Tibial nerve (tissue), 3 donors: ENCODE measurements at regions not wholly inside any gene's neighbourhood (a gene's known extent, or its start where the extent isn't known, plus 50 kb on each side); places are given as distances from the start of the nearest gene placed in this dataset.

Source experiments
- POLR2A ChIP-seq, 2 donors: fragments of 450-650 bp; IDR thresholded peaks; one replicate each; pipeline ENCODE4 v1.6.1; 2017; ENCODE audit warnings: antibody characterized with exemption in 2 of 2, mild to moderate bottlenecking in 2 of 2, moderate library complexity in 2 of 2
- TF ChIP-seq, protein P1 (sequence below), 5 experiments: fragments of 200-600 bp in 3 of 5; fragments of 450-650 bp in 2 of 5; sonication (generic) in 3 of 5; IDR thresholded peaks; one replicate each; pipeline ENCODE4 v1.5.1; 2016 to 2019; ENCODE audit warnings: antibody characterized with exemption in 5 of 5, mild to moderate bottlenecking in 3 of 5, moderate library complexity in 2 of 5

DNA sequence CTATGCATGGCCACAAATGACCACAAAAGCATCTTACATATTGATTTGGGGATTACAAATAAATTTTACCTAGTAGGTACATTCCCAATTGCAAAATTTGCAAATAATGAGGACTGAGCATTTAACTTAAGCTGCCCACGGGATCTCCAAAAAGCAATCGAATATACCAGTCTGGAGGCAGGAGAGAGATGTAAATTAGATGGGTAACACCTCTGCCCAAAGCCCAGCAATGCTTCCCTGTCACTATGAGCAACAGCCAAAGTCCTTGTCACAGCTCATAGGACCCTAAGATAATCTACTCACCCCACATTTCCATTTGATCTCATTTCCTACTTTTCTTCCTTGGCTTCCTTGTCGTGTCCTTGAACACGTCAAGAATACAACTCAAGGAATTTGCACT is 172.2 kb downstream of the SUCLG1 start:
- no peak for TF ChIP-seq POLR2A (IDR thresholded peaks at IDR 0.05)
- TF ChIP-seq, protein P1, sequence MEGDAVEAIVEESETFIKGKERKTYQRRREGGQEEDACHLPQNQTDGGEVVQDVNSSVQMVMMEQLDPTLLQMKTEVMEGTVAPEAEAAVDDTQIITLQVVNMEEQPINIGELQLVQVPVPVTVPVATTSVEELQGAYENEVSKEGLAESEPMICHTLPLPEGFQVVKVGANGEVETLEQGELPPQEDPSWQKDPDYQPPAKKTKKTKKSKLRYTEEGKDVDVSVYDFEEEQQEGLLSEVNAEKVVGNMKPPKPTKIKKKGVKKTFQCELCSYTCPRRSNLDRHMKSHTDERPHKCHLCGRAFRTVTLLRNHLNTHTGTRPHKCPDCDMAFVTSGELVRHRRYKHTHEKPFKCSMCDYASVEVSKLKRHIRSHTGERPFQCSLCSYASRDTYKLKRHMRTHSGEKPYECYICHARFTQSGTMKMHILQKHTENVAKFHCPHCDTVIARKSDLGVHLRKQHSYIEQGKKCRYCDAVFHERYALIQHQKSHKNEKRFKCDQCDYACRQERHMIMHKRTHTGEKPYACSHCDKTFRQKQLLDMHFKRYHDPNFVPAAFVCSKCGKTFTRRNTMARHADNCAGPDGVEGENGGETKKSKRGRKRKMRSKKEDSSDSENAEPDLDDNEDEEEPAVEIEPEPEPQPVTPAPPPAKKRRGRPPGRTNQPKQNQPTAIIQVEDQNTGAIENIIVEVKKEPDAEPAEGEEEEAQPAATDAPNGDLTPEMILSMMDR (IDR thresholded peaks at IDR 0.05): no peak
